Fibroblast of lung (primary cell): ENCODE measurements at regions not wholly inside any gene's neighbourhood (a gene's known extent, or its start where the extent isn't known, plus 50 kb on each side); places are given as distances from the start of the nearest gene placed in this dataset.

Experiments
- DNase-seq, 2 donors: peaks; one replicate each; pipeline versions ENCODE4 v3.0.0 to v3.0.0-alpha.2; 2010; ENCODE audit warnings: low read depth in 2 of 2
- H2AFZ ChIP-seq: 2 replicates; pipeline ENCODE4 v1.5.1; 2012; ENCODE audit warnings: low read length, control low read depth, inconsistent platforms
- H3K27ac ChIP-seq: 2 replicates; pipeline ENCODE4 v1.5.1; 2011; ENCODE audit warnings: low read length, control low read depth; ENCODE audit not compliant: insufficient read depth
- H3K27me3 ChIP-seq: 2 replicates; pipeline ENCODE4 v1.5.1; 2011; ENCODE audit warnings: mild to moderate bottlenecking, low read length; ENCODE audit not compliant: control insufficient read depth, insufficient read depth
- H3K36me3 ChIP-seq: 2 replicates; pipeline ENCODE4 v1.5.1; 2011; ENCODE audit warnings: low read length; ENCODE audit not compliant: control insufficient read depth, insufficient read depth
- H3K4me1 ChIP-seq: 2 replicates; pipeline ENCODE4 v1.5.1; 2011; ENCODE audit warnings: low read length; ENCODE audit not compliant: control insufficient read depth, insufficient read depth; ENCODE audit errors: extremely low read depth
- H3K4me2 ChIP-seq: 2 replicates; pipeline ENCODE4 v1.5.1; 2011; ENCODE audit warnings: low read length, control low read depth; ENCODE audit not compliant: insufficient read depth; ENCODE audit errors: extremely low read depth
- H3K4me3 ChIP-seq, 4 experiments: fragments of 200-600 bp in 1 of 4; sonication (generic) in 1 of 4; replicated peaks in 1 of 4; 2 replicates each; pipeline ENCODE4 v1.5.1; 2011 to 2016; ENCODE audit warnings: low read length in 4 of 4, low read depth in 3 of 4, mild to moderate bottlenecking in 3 of 4, control low read depth in 2 of 4, inconsistent platforms in 1 of 4, mixed read lengths in 1 of 4; ENCODE audit not compliant: insufficient read depth in 1 of 4; ENCODE audit errors: control extremely low read depth in 1 of 4
- H3K79me2 ChIP-seq: 2 replicates; pipeline ENCODE4 v1.5.1; 2012; ENCODE audit warnings: mild to moderate bottlenecking, low read length, inconsistent platforms; ENCODE audit not compliant: control insufficient read depth, insufficient read depth
- H3K9ac ChIP-seq: 2 replicates; pipeline ENCODE4 v1.5.1; 2011; ENCODE audit warnings: mild to moderate bottlenecking, low read length, control low read depth; ENCODE audit not compliant: insufficient read depth
- H3K9me3 ChIP-seq: 2 replicates; pipeline ENCODE4 v1.5.1; 2012; ENCODE audit warnings: low read depth, low read length; ENCODE audit not compliant: control insufficient read depth, insufficient read depth
- H4K20me1 ChIP-seq: 2 replicates; pipeline ENCODE4 v1.5.1; 2011; ENCODE audit warnings: low read length; ENCODE audit not compliant: control insufficient read depth, insufficient read depth; ENCODE audit errors: extremely low read depth
- CTCF ChIP-seq, 2 donors: IDR thresholded peaks in 1 of 2; conservative IDR thresholded peaks in 1 of 2; 1 replicate in 1 of 2; 2 replicates in 1 of 2; pipeline ENCODE4 v1.5.1; 2011 to 2012; ENCODE audit warnings: low read length in 2 of 2, control low read depth in 1 of 2, inconsistent platforms in 1 of 2, low read depth in 1 of 2, mild to moderate bottlenecking in 1 of 2
- EZH2 ChIP-seq: IDR thresholded peaks from 2 replicates; pipeline ENCODE4 v1.5.1; 2012; ENCODE audit warnings: low read length, control low read depth, mild to moderate bottlenecking; ENCODE audit errors: missing control alignments

GRCh38 chr3:4222574-4223175 lies 80.5 kb upstream of the SETMAR start:
- H3K9ac ChIP-seq, result no peak overlapping the region
- DNase-seq, result no peak
- H3K27ac ChIP-seq, result no peak overlapping the region
- no peak overlapping the region for H3K4me2 ChIP-seq
- no peaks in the 10 kb centered on the region for H3K27me3 ChIP-seq
- H3K9me3 ChIP-seq, result no peaks in the 10 kb centered on the region
- no peaks in the 10 kb centered on the region for H3K79me2 ChIP-seq
- H3K4me1 ChIP-seq, result no peaks in the 10 kb centered on the region
- TF ChIP-seq EZH2, result no peak
- TF ChIP-seq CTCF (conservative IDR thresholded peaks at IDR 0.05 in 1 of 2, IDR thresholded peaks at IDR 0.05 in 1 of 2; ENCODE audit: low read depth in 1 of 2, low read length in 2 of 2), result no peak
- H3K4me3 ChIP-seq, result no peak overlapping the region
- H2AFZ ChIP-seq, result no peak overlapping the region
- no peaks in the 10 kb centered on the region for H3K36me3 ChIP-seq
- H4K20me1 ChIP-seq, result no peaks in the 10 kb centered on the region

GRCh38 chr3:4223777-4224176 lies 79.4 kb upstream of the SETMAR start:
- Histone ChIP-seq H2AFZ (no peak overlapping the region), H4K20me1 (no peaks in the 10 kb centered on the region), H3K4me3 (no peak overlapping the region), H3K9me3 (no peaks in the 10 kb centered on the region), H3K27ac (no peak overlapping the region), H3K4me1 (no peaks in the 10 kb centered on the region), H3K79me2 (no peaks in the 10 kb centered on the region), H3K27me3 (no peaks in the 10 kb centered on the region), H3K9ac (peak overlapping the region; percentile 2), H3K36me3 (no peaks in the 10 kb centered on the region), H3K4me2 (no peak overlapping the region)
- no peak for DNase-seq
- TF ChIP-seq EZH2, result no peak
- no peak for TF ChIP-seq CTCF (conservative IDR thresholded peaks at IDR 0.05 in 1 of 2, IDR thresholded peaks at IDR 0.05 in 1 of 2; ENCODE audit: low read depth in 1 of 2, low read length in 2 of 2)

DNA sequence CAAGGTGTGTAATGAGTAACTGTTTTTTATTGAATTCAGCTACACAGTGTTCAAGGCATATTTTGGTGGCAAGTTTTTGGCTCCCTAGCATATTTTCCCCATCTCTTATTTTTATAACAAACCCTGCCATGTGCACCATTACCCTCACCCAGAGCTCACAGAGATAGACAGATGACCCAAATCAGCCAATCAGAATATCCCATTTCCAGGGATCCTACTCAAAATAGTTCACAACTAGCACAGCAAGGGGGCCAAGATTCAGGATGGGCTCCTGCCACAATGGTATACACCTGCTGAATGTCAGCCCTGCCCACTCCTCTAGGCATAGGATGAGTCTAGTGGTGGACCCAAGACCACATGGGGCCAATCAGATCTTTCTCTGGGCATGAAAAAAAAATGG lies 78.8 kb upstream of the SETMAR start:
- Histone ChIP-seq H3K27me3 (no peaks in the 10 kb centered on the region), H3K4me3 (no peak overlapping the region), H3K9me3 (no peaks in the 10 kb centered on the region), H3K4me2 (no peak overlapping the region), H3K27ac (no peak overlapping the region), H3K9ac (no peak overlapping the region), H2AFZ (no peak overlapping the region), H4K20me1 (no peaks in the 10 kb centered on the region), H3K4me1 (no peaks in the 10 kb centered on the region), H3K36me3 (no peaks in the 10 kb centered on the region), H3K79me2 (no peaks in the 10 kb centered on the region)
- TF ChIP-seq CTCF (conservative IDR thresholded peaks at IDR 0.05 in 1 of 2, IDR thresholded peaks at IDR 0.05 in 1 of 2; ENCODE audit: low read depth in 1 of 2, low read length in 2 of 2) (no peak), EZH2 (no peak)
- DNase-seq, result no peak
